Nephron progenitor cell (in vitro differentiated cells): ENCODE measurements at regions not wholly inside any gene's neighbourhood (a gene's known extent, or its start where the extent isn't known, plus 50 kb on each side); places are given as distances from the start of the nearest gene placed in this dataset.
"Not testable (repeated sequence)": the region's sequence is repeated elsewhere in the genome, so short reads cannot be mapped to it uniquely, and the experiment has no call there.

ENCODE experiments used
- DNase-seq: peaks from one replicate; pipeline ENCODE4 v3.0.0; 2021
- H3K27ac Mint-ChIP-seq: 2 replicates; pipeline ENCODE4 v1.8.0; 2021; ENCODE audit warnings: mild to moderate bottlenecking, moderate library complexity, mixed read lengths
- H3K27me3 Mint-ChIP-seq: 2 replicates; pipeline ENCODE4 v1.8.0; 2021; ENCODE audit warnings: mild to moderate bottlenecking, low read depth, mixed read lengths; ENCODE audit not compliant: poor library complexity
- H3K36me3 Mint-ChIP-seq: 2 replicates; pipeline ENCODE4 v1.8.0; 2021; ENCODE audit warnings: low read depth, mixed read lengths
- H3K4me1 Mint-ChIP-seq: 2 replicates; pipeline ENCODE4 v1.8.0; 2021; ENCODE audit warnings: mixed read lengths
- H3K4me3 Mint-ChIP-seq: 2 replicates; pipeline ENCODE4 v1.8.0; 2021; ENCODE audit warnings: mild to moderate bottlenecking, moderate library complexity, mixed read lengths
- H3K9me3 Mint-ChIP-seq: 2 replicates; pipeline ENCODE4 v1.8.0; 2021; ENCODE audit warnings: mild to moderate bottlenecking, moderate library complexity, mixed read lengths
- CTCF ChIP-seq: fragments of 200-600 bp; sonication (generic); IDR thresholded peaks from 2 replicates; pipeline ENCODE4 v1.5.0; 2021; ENCODE audit warnings: antibody characterized with exemption

- H3K9me3 Mint-ChIP-seq = peaks cover 4% of the 10 kb centered on the region
- peaks cover 19% of the 10 kb centered on the region for H3K27me3 Mint-ChIP-seq
- peaks cover 5% of the 10 kb centered on the region for H3K4me1 Mint-ChIP-seq
- no peak for TF ChIP-seq CTCF
- no peaks in the 10 kb centered on the region for H3K36me3 Mint-ChIP-seq
- no peak overlapping the region for H3K4me3 Mint-ChIP-seq
- H3K27ac Mint-ChIP-seq = no peak overlapping the region
- DNase-seq = no peak
These were observed 137.1 kb upstream of the ZNF618 start for GRCh38 chr9:113738893-113739604.

- not testable (repeated sequence) for DNase-seq, H3K4me3 Mint-ChIP-seq, H3K36me3 Mint-ChIP-seq, H3K4me1 Mint-ChIP-seq, H3K27ac Mint-ChIP-seq, H3K9me3 Mint-ChIP-seq
- peaks cover 17% of the 10 kb centered on the region for H3K27me3 Mint-ChIP-seq
These were observed 136.3 kb upstream of the ZNF618 start for GRCh38 chr9:113739605-113740507.

GRCh38 chr9:113740508-113741500, 135.3 kb upstream of the ZNF618 start:
- not testable (repeated sequence) for DNase-seq, H3K27ac Mint-ChIP-seq

DNA sequence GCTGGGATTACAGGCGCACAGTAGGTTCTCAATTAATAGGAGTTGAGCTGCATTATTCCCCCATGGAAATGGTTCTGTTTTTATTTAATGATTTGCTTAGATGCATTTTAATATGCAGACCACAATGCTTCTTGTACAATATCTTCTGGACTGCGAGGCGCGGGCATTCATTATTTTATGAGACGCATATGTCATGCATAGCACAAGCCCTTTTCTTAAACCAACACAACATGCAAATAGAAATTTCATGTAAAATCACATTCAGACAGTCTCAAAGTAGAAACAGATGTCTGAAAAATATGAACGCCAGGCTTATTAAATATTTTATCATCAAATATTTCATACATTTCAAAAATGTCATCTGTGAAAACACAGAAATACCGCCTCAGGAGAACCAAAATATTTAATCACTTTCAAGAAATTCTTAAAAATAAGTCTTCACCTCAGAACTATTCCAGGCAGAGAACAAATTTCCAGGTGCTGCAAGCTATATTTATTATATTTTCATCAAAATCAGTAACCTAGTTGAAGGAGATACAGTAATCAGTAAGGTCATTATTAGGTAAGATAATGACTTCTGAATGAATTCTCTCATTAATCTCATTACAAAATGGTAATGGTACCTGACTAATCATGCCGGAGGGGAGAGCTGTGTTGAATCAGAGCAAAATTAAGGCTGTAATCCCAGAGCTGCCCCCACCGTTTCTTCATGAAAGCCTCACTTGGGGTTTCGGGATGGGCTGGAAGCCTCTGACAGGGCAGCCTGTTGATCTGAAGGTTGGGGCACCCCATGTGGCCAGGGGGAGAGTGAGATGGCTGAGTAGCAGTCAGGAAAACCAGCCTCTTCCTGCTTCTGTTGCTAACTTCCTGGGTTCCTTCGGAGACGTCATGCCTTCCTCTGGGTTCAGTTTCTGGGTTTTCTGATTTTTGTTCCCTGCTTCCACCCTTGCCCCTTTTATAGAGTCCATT, 133.9 kb upstream of the ZNF618 start:
- Mint-ChIP-seq H3K27ac (no peak overlapping the region), H3K27me3 (peaks cover 18% of the 10 kb centered on the region), H3K9me3 (no peaks in the 10 kb centered on the region), H3K4me1 (peaks cover 5% of the 10 kb centered on the region), H3K36me3 (no peaks in the 10 kb centered on the region), H3K4me3 (no peak overlapping the region)
- DNase-seq = no peak
- TF ChIP-seq CTCF = no peak

More at GRCh38 chr9:113740508-113741500, 135.3 kb upstream of the ZNF618 start:
- not testable (repeated sequence) for H3K9me3 Mint-ChIP-seq, H3K36me3 Mint-ChIP-seq, H3K4me1 Mint-ChIP-seq, H3K4me3 Mint-ChIP-seq
- peaks cover 18% of the 10 kb centered on the region for H3K27me3 Mint-ChIP-seq

GRCh38 chr9:113742878-113743277, 133.2 kb upstream of the ZNF618 start:
- Mint-ChIP-seq H3K27me3 (peaks cover 18% of the 10 kb centered on the region), H3K27ac (no peak overlapping the region), H3K9me3 (peaks cover 6% of the 10 kb centered on the region), H3K36me3 (no peaks in the 10 kb centered on the region), H3K4me1 (peaks cover 5% of the 10 kb centered on the region), H3K4me3 (no peak overlapping the region)
- TF ChIP-seq CTCF = no peak
- DNase-seq = no peak

DNA sequence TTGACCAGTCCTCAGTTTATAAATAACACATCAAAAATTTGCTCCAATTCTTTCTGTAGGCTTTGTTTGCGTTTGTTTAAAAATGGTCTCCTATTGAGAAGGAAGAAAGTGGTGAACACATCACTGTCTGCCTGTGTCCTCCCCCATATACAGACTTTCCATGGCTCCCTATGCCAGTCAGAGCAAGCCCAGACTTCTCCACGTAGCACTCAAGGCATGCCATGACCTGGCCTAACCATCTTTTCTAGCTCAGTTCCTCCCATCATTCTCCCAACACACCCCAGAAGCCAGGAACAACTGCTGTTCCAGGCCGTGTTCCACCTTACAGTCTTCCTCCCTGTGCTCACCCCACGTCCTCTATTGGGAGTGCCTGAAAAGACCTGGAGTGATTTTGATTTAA, 129.6 kb upstream of the ZNF618 start:
- no peak overlapping the region for H3K27ac Mint-ChIP-seq
- H3K36me3 Mint-ChIP-seq = peaks cover 4% of the 10 kb centered on the region
- H3K9me3 Mint-ChIP-seq = peaks cover 21% of the 10 kb centered on the region
- no peaks in the 10 kb centered on the region for H3K4me1 Mint-ChIP-seq
- no peak overlapping the region for H3K4me3 Mint-ChIP-seq
- no peak for DNase-seq
- peaks cover 9% of the 10 kb centered on the region for H3K27me3 Mint-ChIP-seq
- no peak for TF ChIP-seq CTCF
